Fibroblast of skin of scalp (primary cell): ENCODE measurements at regions not wholly inside any gene's neighbourhood (a gene's known extent, or its start where the extent isn't known, plus 50 kb on each side); places are given as distances from the start of the nearest gene placed in this dataset.
"Not testable (repeated sequence)": the region's sequence is repeated elsewhere in the genome, so short reads cannot be mapped to it uniquely, and the experiment has no call there.

ENCODE experiments used
- DNase-seq: peaks from one replicate; pipeline ENCODE4 v3.0.0-alpha.2; 2013

- no peak for DNase-seq
Measured at GRCh38 chr3:27661797-27662196, 60.3 kb downstream of the EOMES start.

- peak; percentile 48 for DNase-seq
Measured at GRCh38 chr3:27659279-27660021, 62.7 kb downstream of the EOMES start.

GRCh38 chr3:27658741-27659140, 63.4 kb downstream of the EOMES start:
- no peak for DNase-seq

- no peak for DNase-seq
Measured at GRCh38 chr3:27657871-27658270, 64.3 kb downstream of the EOMES start.

- DNase-seq: peak; percentile 42
Measured at GRCh38 chr3:27657404-27657803, 64.7 kb downstream of the EOMES start.

GRCh38 chr3:27656790-27657189, 65.3 kb downstream of the EOMES start:
- DNase-seq: no peak

- DNase-seq: no peak
Measured at GRCh38 chr3:27655547-27655946, 66.6 kb downstream of the EOMES start.

- DNase-seq: no peak
Measured at GRCh38 chr3:27653803-27654558, 68.1 kb downstream of the EOMES start.

GRCh38 chr3:27649277-27649676, 72.8 kb downstream of the EOMES start:
- no peak for DNase-seq

- no peak for DNase-seq
Measured at GRCh38 chr3:27646896-27647295, 75.2 kb downstream of the EOMES start.

- peak; percentile 51 for DNase-seq
Measured at GRCh38 chr3:27644941-27645340, 77.2 kb downstream of the EOMES start.

GRCh38 chr3:27643355-27643754, 78.8 kb downstream of the EOMES start:
- DNase-seq: peak; percentile 77

GRCh38 chr3:27642796-27643195, 79.3 kb downstream of the EOMES start:
- peak; percentile 33 for DNase-seq

- no peak for DNase-seq
Measured at GRCh38 chr3:27641888-27642601, 80.1 kb downstream of the EOMES start.

GRCh38 chr3:27641271-27641800, 80.8 kb downstream of the EOMES start:
- no peak for DNase-seq

GRCh38 chr3:27639271-27639670, 82.9 kb downstream of the EOMES start:
- no peak for DNase-seq

GRCh38 chr3:27638594-27638993, 83.5 kb downstream of the EOMES start:
- no peak for DNase-seq

GRCh38 chr3:27637346-27637995, 84.7 kb downstream of the EOMES start:
- DNase-seq: no peak

- not testable (repeated sequence) for DNase-seq
Measured at GRCh38 chr3:27635006-27635405, 87.1 kb downstream of the EOMES start.

GRCh38 chr3:27633224-27633545, 88.9 kb downstream of the EOMES start:
- DNase-seq: peak; percentile 57

GRCh38 chr3:27632431-27633223, 89.5 kb downstream of the EOMES start:
- peak; percentile 56 for DNase-seq

- DNase-seq: peak; percentile 43
Measured at GRCh38 chr3:27630885-27631284, 91.2 kb downstream of the EOMES start.
